ENCODE measurements at regions not wholly inside any gene's neighbourhood (a gene's known extent, or its start where the extent isn't known, plus 50 kb on each side); places are given as distances from the start of the nearest gene placed in this dataset.
A peak's percentile ranks its signal among the peaks of the same experiment; 100 is the strongest.
"Not testable (repeated sequence)": the region's sequence is repeated elsewhere in the genome, so short reads cannot be mapped to it uniquely, and the experiment has no call there.

DNA sequence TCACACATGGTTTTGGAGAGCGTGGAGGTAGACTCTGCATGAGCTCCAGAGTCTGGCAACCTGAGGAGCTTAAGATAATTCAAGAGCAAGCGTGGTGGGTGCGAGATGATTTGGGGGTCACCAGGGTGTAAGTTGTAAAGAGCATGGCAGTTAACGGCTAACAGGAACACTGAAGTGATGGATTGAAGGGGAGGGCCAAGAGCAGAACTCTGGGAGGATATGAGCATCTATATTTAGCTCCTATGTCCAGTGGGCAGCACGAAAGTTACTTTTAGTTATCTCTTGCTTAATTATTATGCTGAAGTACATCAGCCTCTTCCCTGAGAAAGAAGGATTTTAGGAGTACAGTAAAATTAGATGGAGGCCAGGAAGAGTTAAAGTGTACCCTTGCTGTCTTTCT lies 231.9 kb upstream of the HAND2 start:
- DNase-seq (ENCODE audit: low read depth): no peak

DNA sequence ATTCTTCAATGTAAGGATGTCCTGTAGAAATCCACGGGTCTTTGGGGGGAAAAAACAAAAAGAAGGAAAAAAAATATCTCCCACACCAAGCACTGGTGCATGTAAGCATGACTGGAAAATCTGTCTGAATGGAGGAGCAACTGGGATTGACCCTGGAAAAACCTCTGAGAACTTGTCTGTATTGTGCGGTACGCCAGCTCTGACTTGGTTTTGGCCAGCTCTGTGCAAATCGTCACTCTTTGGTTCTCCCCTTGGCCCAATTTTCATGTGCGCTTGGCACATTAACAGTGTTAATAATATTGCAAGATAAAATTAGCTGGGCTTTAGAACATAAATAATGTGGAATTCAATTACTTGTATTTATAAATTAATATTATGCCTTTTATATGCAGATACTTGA lies 231.2 kb upstream of the HAND2 start:
- DNase-seq (ENCODE audit: low read depth): no peak

DNA sequence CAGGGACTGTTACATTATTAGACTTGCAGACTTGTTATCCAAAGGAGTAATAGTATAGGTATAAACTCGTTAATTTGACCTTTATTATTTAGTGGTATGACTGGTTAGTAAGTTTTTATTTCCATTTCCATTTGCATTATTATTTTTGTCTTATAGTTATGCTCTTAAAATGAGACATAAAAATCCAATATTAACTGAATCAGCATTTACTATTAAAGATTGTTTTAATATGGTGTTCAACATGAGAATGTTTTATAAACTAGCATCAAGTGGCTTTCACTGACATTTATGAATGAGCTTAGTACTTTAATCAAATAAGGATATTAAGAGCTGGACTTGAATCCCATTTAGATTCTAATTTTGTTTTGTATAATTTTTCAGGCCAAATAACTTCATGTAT lies 228.1 kb upstream of the HAND2 start:
- no peak for DNase-seq (ENCODE audit: low read depth)

DNA sequence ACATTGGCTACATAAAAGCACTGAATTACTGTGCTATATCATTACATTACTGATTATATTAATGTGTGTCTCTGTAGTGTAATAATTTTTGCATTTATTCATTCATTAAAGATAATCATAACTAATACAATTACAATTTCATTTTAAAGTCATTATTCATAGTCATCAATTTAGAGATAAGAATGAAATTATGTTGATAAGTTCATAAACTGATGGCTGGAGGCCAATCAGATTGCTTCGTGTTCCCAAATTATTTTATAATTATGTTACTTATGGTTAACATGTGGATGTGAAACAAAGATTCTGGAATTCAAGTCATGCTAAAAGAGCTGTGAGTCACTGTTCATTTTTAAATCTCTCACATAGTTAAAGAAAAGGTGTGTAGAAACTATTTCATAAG lies 223.4 kb upstream of the HAND2 start:
- DNase-seq (ENCODE audit: low read depth): no peak

DNA sequence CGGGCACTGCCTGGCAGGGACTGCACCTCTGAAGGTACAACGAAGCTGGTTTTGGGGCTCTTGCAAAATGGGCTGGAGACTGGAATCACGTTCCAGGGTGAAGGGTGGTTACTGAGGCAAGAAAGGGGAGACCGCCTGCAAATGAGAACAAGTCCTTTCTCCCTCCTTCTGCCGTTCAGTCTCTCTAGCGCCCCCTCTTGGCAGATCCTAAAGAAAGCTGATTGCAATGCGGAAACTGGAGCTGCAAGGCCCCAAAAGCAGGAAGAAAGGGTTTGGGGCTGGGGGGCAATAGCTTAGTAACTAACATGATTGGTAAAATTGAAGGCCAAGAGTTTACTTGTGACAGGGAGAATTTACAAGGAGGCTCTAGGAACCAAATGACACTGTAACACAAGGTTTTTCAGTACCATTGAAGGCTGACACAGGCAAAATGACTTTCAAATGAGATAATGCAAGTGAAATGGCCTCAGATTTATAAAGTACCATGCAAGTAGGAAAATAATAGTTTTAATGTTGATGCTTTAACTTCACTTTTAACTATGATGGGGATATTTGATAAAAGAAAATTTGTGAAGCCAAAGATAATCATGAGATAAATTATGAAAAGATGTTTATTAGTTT lies 222.7 kb upstream of the HAND2 start:
- DNase-seq (ENCODE audit: low read depth): no peak

DNA sequence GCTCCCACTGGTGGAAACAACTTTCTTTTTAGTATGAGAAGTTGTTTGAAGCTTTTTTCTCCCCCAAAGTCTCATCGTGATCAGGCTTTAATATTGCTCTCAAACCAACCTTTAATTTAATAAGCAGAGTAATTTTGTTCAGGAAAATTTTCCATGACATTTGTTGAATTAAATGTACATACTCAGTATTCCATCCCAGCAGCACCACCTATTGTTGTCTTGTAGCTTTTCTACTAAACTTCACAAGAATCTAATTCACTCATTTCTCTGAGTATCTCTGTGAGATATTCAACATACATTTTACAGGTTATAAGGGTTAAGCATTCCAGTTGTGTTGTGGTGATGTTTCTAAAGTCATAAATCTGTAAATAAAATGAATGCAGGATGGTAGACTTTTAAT lies 218.3 kb upstream of the HAND2 start:
- no peak for DNase-seq (ENCODE audit: low read depth)

DNA sequence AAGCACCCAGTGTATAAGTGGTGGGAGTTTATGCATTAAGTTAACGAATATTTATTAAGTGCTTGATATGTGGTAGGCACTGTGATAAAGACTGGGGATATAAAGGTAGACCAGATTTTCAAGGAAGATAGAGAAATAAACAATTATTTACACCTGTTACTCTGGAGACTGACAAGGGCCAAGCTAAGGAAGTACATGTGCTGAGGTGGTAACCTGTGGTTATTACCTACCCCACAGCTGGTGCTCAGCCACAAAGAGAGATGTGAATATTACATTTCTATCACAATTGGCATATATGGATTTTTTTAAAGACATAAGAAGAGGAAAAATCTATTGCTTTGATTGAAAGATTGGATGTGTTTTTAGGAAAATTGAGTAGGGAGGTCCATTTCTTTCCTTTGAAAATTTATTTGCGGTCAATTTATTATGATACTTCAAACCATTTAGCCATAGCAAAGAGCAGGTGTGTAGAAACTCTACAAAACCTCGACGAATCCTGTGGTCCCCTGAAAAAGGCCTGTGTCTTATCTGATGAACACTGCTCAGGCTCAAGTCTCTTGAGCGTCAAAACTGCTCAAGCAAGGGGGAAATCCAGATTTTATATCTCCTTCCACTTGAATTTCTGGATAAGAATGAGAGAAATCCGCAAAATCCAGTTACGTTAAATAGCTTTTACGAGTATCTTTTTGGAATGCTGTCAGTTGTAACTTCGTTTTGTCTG lies 217.7 kb upstream of the HAND2 start:
- DNase-seq (ENCODE audit: low read depth): no peak

DNA sequence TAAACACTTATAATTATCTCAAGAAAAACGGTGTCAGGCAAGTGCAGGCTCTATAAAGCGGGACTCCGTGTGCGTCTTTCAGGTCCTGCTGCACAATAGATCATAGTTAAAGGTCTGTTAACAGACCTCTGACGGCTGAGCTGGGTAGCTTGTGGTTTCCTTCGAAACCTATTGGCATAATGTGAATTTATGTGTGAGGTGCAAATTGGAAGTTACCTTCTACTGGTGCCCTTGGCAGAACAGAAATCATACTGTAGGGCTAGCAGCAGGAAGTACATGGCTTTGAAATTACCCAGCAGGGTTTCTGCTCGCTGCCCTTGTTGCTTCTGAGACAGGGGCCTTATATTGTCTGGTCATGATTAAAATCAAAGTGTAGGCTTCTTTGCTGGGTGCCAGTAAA lies 216.4 kb upstream of the HAND2 start:
- DNase-seq (ENCODE audit: low read depth): no peak

DNA sequence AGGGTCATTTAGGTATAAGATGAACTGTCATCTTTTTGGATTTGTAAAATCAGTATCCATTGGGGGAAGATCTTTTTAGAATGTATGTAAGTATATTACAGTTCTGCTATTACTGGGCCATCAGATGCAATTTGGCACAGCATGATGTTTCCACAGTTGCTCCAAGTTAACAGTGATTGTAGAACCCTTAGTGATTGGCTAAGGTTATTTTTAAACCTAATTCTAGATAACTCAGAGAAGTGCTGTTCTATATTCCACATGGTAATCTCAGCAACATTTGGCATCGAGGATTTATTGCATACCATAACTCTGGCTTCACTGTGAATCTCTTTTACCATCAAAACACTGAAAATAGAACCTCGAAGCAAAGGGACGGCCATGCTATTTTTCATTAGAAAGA lies 215.7 kb upstream of the HAND2 start:
- DNase-seq (ENCODE audit: low read depth): no peak

DNA sequence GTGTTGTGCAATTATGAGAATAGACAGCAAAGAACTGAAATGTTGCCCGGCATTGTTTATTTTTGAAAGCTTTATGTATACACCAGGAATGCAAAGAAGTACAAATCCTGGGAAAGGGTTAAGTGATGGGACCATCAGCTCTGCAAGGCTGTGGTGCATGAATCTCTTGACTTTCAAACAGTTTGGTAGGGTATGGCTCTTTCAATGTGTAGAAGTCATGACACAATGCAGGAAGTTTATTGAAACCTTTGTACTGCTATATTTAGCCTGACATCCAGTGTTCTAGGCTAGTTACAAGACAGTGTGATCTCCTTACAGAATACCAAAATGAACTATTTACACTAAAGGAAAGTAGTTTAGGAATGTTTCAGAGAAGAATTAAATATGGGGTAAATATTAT lies 206.8 kb upstream of the HAND2 start:
- no peak for DNase-seq (ENCODE audit: low read depth)

DNA sequence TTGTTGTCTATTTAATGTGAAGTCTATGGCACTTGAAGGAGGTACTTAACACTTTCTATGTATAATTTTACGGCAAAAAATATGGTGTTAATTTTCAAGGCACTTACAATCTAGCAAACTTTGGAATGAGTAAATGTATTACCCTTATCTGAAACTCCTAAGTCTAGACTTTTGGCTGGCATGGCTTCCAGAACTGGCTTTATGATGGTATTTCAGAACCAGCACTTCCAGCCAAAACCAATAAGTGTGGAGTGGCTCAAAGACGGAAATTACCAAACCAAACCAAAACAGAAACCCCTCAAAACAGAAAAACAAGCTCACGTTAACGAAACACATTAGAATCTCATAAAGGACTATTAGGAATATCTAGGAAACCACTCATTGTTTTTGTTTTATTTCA lies 205.6 kb upstream of the HAND2 start:
- no peak for DNase-seq (ENCODE audit: low read depth)

DNA sequence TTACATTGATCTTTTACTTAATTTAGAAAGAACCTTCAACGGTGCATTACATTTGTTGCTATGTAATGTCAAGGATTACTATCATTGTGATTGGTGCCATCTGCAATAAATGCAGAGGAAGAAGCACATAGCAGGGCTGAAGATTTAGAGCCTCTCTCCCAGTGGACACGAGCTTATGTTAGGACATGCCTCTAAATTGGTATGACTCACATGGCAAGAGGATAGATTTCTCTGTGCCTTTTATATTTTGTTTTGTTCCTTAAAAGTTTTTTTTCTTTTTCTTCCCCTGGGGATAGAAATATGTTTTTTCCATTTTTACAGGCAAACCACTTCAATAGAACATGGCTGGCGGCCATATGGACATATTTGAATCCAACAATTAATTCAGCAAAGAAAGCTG lies 205.0 kb upstream of the HAND2 start:
- DNase-seq (ENCODE audit: low read depth): peak; percentile 35

DNA sequence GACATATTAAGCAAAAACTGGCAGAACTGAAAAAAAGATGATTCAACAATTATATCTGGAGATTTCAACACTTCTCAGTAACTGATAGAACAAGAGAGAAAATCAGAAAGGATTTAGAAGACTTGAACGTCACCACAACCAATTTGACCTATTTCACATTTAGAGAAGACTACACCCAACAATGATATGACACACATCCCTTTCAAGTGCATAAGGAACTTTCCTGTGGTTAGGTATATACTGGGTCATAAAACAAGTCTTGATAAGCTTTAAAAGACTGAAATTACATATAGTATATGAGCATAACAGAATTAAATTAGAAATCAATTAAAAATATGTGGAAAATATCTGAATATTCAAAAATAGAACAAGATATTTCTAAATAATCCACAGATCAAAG lies 201.2 kb upstream of the HAND2 start:
- no peak for DNase-seq (ENCODE audit: low read depth)

DNA sequence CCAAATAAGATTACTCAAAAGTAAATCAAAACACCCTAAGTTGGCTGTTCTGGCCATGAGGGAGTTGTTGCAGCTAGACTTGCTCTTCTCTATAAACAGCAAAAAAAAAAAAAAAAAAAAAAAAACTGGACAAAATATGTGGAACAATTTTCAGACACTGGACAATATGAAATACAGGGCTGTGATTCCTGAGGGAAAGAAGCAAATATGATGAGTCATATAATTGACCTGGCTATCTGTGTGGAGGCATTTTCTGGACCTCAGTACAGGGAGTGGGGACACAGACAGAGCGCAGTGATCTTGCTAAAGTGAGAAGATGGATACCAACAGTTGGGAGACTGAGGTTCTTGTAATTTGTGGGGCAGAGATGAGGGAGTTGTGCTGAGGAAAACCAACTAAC lies 192.0 kb upstream of the HAND2 start:
- DNase-seq (ENCODE audit: low read depth): no peak

DNA sequence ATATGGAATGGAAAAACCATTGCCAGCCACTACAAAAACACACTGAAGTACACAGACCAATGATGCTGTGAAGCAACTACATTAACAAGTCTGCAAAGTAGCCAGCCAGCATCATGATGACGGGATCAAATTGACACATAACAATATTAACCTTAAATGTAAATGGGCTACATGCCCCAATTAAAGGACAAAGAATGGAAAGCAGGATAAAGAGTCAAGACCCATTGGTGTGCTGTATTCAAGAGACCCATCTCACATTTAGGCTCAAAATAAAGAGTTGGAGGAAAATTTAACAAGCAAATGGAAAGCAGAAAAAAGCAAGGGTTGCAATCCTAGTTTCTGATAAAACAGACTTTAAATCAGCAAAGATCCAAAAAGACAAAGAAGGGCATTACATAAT lies 188.5 kb upstream of the HAND2 start:
- DNase-seq (ENCODE audit: low read depth): not testable (repeated sequence)

DNA sequence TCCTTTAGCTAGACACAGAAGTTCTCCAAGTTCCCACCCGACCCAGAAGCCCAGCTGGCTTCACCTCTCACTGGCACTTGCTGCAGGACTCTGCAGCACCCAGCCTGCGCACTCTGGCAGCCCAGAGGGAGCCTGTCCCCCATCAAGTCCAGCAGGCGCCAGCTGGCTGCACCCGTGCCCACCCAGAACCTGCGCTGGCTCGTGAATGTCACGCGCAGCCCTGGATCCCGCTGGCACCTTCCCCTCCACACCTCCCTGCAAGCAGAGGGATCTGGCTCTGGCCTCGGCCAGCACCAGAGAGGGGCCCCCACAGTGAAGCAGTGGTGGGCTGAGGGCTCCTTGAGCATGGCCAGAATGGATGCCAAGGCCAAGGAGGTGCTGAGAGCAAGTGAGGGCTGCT lies 187.6 kb upstream of the HAND2 start:
- no peak for DNase-seq (ENCODE audit: low read depth)

DNA sequence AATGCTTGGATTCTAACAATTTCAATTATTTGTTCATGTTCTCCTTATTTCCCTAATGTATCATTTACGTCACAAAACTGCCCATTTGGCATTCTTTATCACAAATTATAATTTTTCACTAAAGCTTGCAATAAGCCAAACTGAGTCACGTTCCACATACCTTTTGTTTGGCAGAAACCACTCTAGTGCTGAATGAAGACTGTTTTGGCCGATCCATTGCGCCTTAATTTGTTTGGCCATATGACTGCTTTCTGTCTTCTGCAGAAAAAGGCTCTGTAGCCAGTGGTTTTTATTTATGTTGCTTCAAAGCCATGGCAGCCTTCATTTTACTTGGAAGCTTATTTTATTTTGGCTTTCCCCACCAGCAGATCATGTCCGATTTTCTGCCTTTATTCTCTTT lies 184.4 kb upstream of the HAND2 start:
- no peak for DNase-seq (ENCODE audit: low read depth)

DNA sequence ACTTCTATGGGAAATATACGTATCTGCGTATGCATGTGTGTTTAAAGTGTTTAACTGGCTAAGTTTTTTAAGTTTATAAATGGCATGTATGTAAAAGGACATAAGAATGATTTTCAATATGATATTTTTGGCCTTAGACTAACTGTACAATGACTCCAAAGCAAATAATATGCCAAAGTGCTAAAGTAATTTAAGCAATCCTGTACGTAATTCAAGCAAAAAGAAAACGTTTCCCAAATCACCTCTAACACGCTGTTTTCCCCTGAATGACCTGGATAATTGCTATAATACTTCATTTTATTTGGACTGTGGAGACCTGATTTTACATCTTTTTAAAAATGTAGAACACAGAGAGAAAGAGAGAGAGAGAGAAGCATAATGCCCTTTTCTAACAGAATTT lies 183.0 kb upstream of the HAND2 start:
- DNase-seq (ENCODE audit: low read depth): no peak

DNA sequence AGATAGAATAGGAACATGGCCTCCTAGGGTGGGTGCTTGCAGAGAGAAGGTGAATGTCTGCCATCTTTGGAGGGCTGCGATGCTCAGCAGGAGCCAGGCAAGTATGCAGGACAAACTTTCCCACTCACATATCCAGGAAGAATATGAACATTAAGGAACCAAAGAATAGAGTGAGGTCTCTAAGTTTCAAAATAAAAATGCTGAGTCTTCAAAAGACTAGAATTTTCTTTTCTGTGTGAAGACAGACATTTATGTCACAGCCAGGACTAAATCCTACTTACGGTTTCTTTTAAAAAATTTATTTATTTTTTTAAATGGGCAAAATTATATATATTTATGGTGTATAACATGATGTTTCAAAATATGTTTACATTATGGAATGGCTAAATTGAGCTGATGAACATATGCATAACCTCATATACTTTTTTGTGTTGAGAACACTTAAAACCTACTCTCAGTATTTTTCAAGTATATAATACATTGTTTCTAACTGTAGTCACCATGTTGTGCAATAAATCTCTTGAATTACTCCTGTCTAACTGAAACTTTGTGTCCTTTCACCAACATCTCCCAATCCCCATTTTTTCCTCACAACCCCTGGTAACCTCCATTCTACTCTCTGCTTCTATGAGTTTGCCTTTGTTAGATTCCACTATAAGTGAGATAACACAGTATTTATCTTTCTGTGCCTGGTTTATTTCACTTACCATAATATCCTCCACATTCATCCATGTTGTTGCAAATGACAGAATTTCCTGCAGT lies 177.8 kb upstream of the HAND2 start:
- no peak for DNase-seq (ENCODE audit: low read depth)

DNA sequence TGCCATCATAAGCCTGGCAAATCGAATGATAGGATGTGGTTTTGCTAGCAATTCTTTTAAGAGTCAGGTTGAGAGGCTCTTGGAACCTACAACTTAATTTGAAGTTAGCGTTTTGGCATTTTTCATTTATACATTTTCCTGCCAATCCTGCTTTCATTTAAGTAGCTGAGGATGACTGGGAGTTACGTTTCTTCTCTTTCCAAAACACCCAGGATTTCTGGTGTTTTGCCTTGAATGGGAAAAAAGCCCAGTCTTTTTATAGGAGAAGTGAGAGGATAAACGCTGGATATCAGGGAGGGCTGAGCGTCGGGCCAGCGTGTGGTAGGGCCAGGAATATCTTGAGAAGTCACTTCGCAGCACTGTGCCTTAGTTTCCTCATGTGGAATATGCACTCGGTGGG lies 174.2 kb upstream of the HAND2 start:
- DNase-seq (ENCODE audit: low read depth): no peak

DNA sequence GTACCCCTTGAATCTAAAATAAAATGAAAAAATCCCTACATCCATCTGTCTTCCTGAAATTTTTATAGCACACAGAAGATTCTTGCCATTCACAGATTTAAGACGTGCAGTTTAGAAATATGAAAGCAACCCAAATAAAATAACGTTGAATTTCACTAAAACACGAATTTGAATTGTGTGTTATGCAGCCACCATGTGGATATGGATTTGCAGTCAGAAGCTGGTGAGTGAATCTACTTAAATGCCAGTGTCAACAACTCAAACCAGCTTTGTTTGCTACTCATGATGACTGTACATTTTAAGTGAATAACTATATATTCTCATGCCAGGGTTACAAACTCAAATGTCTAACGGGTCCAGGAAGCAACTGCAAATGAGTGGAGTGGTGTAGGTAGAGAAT lies 173.0 kb upstream of the HAND2 start:
- DNase-seq (ENCODE audit: low read depth): no peak

DNA sequence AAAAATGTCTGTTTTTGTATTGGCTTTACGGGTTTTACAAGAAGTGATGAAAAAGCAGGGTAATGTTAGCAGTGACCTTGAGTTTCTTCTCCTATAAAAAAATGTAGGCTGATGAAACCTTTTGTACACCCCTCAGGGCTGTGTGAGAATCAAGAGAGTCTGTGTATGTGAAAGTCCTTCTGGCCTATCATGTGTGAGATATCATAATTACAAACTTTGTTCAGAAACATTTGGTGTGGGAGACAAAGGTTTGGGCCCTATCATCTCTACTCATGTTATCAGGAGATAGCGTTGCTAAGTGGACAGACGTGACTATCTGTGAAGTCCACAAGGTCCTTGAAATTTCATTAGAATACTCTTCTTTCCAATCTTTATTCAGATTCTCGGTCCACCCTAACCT lies 170.6 kb upstream of the HAND2 start:
- no peak for DNase-seq (ENCODE audit: low read depth)

DNA sequence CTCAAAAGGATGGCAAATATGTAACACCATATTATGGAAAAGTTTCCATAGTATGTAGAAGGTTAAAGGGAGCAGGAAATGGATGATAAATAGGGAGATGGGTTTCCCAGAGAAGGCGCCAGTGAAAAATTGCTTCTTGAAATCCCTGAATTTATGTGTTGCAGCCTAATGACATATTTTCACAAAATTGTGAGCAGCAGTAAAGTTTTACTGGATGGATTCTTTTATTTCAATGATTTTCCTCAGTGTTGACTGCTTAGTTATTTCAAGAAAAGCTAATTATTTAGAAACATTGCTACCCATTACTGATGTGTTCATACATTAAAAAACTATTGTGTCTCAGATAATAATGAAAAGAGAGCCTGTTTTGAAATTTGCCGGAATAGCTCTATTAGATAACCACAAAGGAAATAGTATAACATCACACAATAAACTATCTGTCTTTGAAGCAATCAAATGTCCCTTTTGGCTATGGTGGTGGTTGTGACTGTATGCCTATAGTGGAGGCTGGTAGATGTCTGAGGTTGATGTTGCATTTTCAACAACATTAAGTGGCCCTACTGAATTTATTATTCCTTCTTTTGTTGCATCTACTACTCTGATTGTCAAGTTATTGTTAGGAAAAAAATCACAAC lies 169.9 kb upstream of the HAND2 start:
- DNase-seq (ENCODE audit: low read depth): no peak

All from GM04503 (cell line).